ENCODE measurements at regions not wholly inside any gene's neighbourhood (a gene's known extent, or its start where the extent isn't known, plus 50 kb on each side); places are given as distances from the start of the nearest gene placed in this dataset.
A peak's percentile ranks its signal among the peaks of the same experiment; 100 is the strongest.

DNA sequence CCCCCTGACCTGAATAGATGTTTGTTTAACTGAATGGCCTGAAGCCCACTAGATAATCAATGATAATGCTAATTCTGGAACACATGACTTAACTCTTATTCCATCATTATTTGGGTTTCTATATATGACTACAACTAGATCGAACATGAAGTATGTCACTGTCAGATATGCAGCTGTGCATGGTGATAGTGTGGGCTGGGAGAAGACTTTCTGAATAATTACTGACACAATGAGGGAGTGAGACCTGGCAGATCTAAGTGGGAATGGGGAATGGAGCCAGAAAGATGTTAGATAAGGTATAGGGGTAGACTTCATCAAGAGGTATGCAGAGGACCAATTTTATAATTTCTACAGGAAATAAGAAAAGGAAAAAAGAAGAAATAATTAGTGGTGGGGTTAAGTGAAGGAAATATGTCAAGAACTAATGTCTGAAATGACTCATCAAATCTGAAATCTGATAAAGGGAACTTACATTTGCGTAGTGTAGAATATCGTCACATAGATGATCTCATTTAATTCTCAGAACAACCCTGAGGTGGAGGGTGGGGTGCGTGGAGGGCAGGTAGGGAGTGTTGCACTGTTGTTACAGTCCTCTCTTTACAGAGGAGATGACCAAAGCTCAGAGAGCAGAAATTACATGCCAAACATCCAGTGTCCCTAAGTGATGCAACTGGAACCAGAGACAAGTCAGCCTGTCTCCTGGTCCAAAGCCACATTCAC is 68.2 kb upstream of the EED start:
- Mint-ChIP-seq H3K4me1 (ENCODE audit: low read depth) (no peaks in the 10 kb centered on the region), H3K36me3 (ENCODE audit: low read depth) (no peaks in the 10 kb centered on the region), H3K27ac (no peak overlapping the region), H3K4me3 (no peak overlapping the region), H3K9me3 (no peaks in the 10 kb centered on the region), H3K27me3 (no peaks in the 10 kb centered on the region)
- intact Hi-C loops (cut with DNase I, micrococcal nuclease) = loop anchor here in 1 of 2 experiments (5.0 kb wide), 1 partner anchor 89 kb away; no protein-coding TSS in a partner anchor
- DNase-seq = peak in 2 of 14 experiments; percentile 33 to 38
- no peak overlapping the region for H3K27ac ChIP-seq (ENCODE audit: low read depth in 1 of 2, low read length in 2 of 2)
- H3K4me1 ChIP-seq (ENCODE audit: insufficient read depth, low read length) = no peaks in the 10 kb centered on the region
- peak; percentile 55 for ATAC-seq (ENCODE audit: poor library complexity)
- CTCF ChIA-PET = interaction anchor here (1.1 to 1.4 kb wide), 2 partner anchors 8 to 135 kb away, joined by 3 read pairs; no protein-coding TSS in a partner anchor
- no peaks in the 10 kb centered on the region for H3K9me3 ChIP-seq (ENCODE audit: control insufficient read depth in 1 of 2, insufficient read depth in 1 of 2, low read length in 2 of 2)
- POLR2A ChIA-PET = no interaction called here
- TF ChIP-seq, protein P1, sequence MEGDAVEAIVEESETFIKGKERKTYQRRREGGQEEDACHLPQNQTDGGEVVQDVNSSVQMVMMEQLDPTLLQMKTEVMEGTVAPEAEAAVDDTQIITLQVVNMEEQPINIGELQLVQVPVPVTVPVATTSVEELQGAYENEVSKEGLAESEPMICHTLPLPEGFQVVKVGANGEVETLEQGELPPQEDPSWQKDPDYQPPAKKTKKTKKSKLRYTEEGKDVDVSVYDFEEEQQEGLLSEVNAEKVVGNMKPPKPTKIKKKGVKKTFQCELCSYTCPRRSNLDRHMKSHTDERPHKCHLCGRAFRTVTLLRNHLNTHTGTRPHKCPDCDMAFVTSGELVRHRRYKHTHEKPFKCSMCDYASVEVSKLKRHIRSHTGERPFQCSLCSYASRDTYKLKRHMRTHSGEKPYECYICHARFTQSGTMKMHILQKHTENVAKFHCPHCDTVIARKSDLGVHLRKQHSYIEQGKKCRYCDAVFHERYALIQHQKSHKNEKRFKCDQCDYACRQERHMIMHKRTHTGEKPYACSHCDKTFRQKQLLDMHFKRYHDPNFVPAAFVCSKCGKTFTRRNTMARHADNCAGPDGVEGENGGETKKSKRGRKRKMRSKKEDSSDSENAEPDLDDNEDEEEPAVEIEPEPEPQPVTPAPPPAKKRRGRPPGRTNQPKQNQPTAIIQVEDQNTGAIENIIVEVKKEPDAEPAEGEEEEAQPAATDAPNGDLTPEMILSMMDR (IDR thresholded peaks at IDR 0.05) = no peak
- no peaks in the 10 kb centered on the region for H3K27me3 ChIP-seq (ENCODE audit: control insufficient read depth in 1 of 2, insufficient read depth in 2 of 2, low read length in 2 of 2)
- H3K4me3 ChIP-seq (ENCODE audit: low read length) = no peak overlapping the region
- no peaks in the 10 kb centered on the region for H3K36me3 ChIP-seq (ENCODE audit: insufficient read depth, low read length)

- H3K27me3 ChIP-seq (ENCODE audit: control insufficient read depth in 1 of 2, insufficient read depth in 2 of 2, low read length in 2 of 2) = no peaks in the 10 kb centered on the region
- ChIA-PET CTCF (interaction anchor here (1.1 to 1.4 kb wide), 2 partner anchors 9 to 134 kb away, joined by 3 read pairs; no protein-coding TSS in a partner anchor), POLR2A (no interaction called here)
- Mint-ChIP-seq H3K27ac (no peak overlapping the region), H3K4me3 (no peak overlapping the region), H3K9me3 (no peaks in the 10 kb centered on the region), H3K27me3 (no peaks in the 10 kb centered on the region), H3K36me3 (ENCODE audit: low read depth) (no peaks in the 10 kb centered on the region), H3K4me1 (ENCODE audit: low read depth) (no peaks in the 10 kb centered on the region)
- H3K9me3 ChIP-seq (ENCODE audit: control insufficient read depth in 1 of 2, insufficient read depth in 1 of 2, low read length in 2 of 2) = no peaks in the 10 kb centered on the region
- TF ChIP-seq, protein P1 (IDR thresholded peaks at IDR 0.05) = no peak
- no peaks in the 10 kb centered on the region for H3K36me3 ChIP-seq (ENCODE audit: insufficient read depth, low read length)
- ATAC-seq (ENCODE audit: poor library complexity) (no peak), DNase-seq (no peak)
- H3K4me3 ChIP-seq (ENCODE audit: low read length) = no peak overlapping the region
- H3K27ac ChIP-seq (ENCODE audit: low read depth in 1 of 2, low read length in 2 of 2) = no peak overlapping the region
- H3K4me1 ChIP-seq (ENCODE audit: insufficient read depth, low read length) = no peaks in the 10 kb centered on the region
- intact Hi-C loops (cut with DNase I, micrococcal nuclease) = loop anchor here in 1 of 2 experiments (5.0 kb wide), 1 partner anchor 88 kb away; no protein-coding TSS in a partner anchor
Measured at GRCh38 chr11:86175626-86176025, 68.9 kb upstream of the EED start.

DNA sequence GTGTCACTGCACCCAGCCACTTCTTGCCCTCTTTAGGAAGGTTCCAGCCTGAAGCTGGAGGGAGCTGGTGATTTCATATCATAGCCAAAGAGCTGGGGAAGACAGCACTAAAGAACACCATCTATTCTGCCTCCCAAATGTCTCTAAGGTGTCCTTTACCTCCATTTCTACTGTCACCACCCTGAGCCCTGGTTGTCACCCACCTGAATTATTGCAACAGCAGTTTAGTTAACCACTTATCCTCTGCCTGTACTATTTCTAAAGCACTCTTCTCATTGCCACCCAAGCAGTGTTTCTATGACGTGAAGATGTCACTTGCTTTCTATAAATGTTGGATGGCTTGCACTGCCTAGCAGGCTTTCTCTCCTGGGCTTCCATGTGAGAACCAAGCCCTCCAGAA is 69.4 kb upstream of the EED start:
- Mint-ChIP-seq H3K27me3 (no peaks in the 10 kb centered on the region), H3K27ac (no peak overlapping the region), H3K4me1 (ENCODE audit: low read depth) (no peaks in the 10 kb centered on the region), H3K4me3 (no peak overlapping the region), H3K9me3 (no peaks in the 10 kb centered on the region), H3K36me3 (ENCODE audit: low read depth) (no peaks in the 10 kb centered on the region)
- intact Hi-C loops (cut with DNase I, micrococcal nuclease) = loop anchor here in 1 of 2 experiments (5.0 kb wide), 1 partner anchor 88 kb away; no protein-coding TSS in a partner anchor
- no peak overlapping the region for H3K27ac ChIP-seq (ENCODE audit: low read depth in 1 of 2, low read length in 2 of 2)
- no peak overlapping the region for H3K4me3 ChIP-seq (ENCODE audit: low read length)
- H3K27me3 ChIP-seq (ENCODE audit: control insufficient read depth in 1 of 2, insufficient read depth in 2 of 2, low read length in 2 of 2) = no peaks in the 10 kb centered on the region
- TF ChIP-seq, protein P1 (IDR thresholded peaks at IDR 0.05) = no peak
- H3K4me1 ChIP-seq (ENCODE audit: insufficient read depth, low read length) = no peaks in the 10 kb centered on the region
- ATAC-seq (ENCODE audit: poor library complexity) (no peak), DNase-seq (no peak)
- no peaks in the 10 kb centered on the region for H3K9me3 ChIP-seq (ENCODE audit: control insufficient read depth in 1 of 2, insufficient read depth in 1 of 2, low read length in 2 of 2)
- ChIA-PET CTCF (interaction anchor here (1.4 kb wide), 1 partner anchor 133 kb away, joined by 3 read pairs; no protein-coding TSS in a partner anchor), POLR2A (no interaction called here)
- no peaks in the 10 kb centered on the region for H3K36me3 ChIP-seq (ENCODE audit: insufficient read depth, low read length)
